Activated naive CD4-positive, alpha-beta T cell treated with anti-CD3 and anti-CD28 coated beads, Interleukin-2, amount 10 ng/mL, durations not matched to agents 7 days and 5 days (primary cell): ENCODE measurements at regions not wholly inside any gene's neighbourhood (a gene's known extent, or its start where the extent isn't known, plus 50 kb on each side); places are given as distances from the start of the nearest gene placed in this dataset.

Experiments used
- CTCF ChIA-PET: fragments of 350-600 bp; sonication (Branson Sonifier 250); formaldehyde crosslinking; loops from one replicate; lab custom pipeline; 2021; ENCODE audit warnings: antibody characterized with exemption; lab: Charles Lee
- DNase-seq: peaks from one replicate; pipeline ENCODE4 v3.0.0-alpha.2; 2020
- H3K27ac Mint-ChIP-seq: one replicate; pipeline ENCODE4 v1.8.0; 2021; ENCODE audit warnings: mild to moderate bottlenecking, moderate library complexity, mixed read lengths
- H3K27me3 Mint-ChIP-seq: one replicate; pipeline ENCODE4 v1.8.0; 2021; ENCODE audit warnings: mild to moderate bottlenecking, mixed read lengths
- H3K36me3 Mint-ChIP-seq: one replicate; pipeline ENCODE4 v1.8.0; 2021; ENCODE audit warnings: mixed read lengths
- H3K4me1 Mint-ChIP-seq: one replicate; pipeline ENCODE4 v1.8.0; 2021; ENCODE audit warnings: mixed read lengths
- H3K4me3 Mint-ChIP-seq: one replicate; pipeline ENCODE4 v1.8.0; 2021; ENCODE audit warnings: mild to moderate bottlenecking, moderate library complexity, mixed read lengths
- H3K9me3 Mint-ChIP-seq: one replicate; pipeline ENCODE4 v1.8.0; 2021; ENCODE audit warnings: mixed read lengths

DNA sequence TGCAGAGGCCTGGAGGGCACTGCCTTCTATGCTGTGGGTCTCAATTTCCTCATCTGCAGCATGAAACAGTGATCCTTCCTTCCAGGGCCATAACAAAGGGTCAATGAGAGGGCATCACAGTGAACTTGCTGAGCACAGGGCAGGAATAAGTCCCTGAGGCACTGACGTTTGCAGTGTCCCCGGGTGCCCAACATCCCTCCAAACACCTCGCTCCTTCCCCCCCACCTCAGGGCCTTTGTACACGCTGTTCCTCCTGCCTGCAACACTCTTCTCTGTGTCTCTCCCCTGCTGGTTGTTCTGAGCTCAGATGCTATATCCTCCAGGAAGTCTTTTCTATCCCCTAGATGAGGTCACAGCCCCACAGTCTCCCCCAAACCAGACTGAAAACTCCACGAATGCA lies 59.7 kb upstream of the TCF20 start:
- CTCF ChIA-PET: interaction anchor here (0.6 to 1.2 kb wide), 2 partner anchors 17 to 19 kb away, joined by 3 read pairs; no protein-coding TSS in a partner anchor
- Mint-ChIP-seq H3K9me3 (no peaks in the 10 kb centered on the region), H3K27me3 (peaks cover 24% of the 10 kb centered on the region), H3K27ac (no peak overlapping the region), H3K4me1 (peaks cover 34% of the 10 kb centered on the region), H3K4me3 (no peak overlapping the region), H3K36me3 (no peaks in the 10 kb centered on the region)
- no peak for DNase-seq

DNA sequence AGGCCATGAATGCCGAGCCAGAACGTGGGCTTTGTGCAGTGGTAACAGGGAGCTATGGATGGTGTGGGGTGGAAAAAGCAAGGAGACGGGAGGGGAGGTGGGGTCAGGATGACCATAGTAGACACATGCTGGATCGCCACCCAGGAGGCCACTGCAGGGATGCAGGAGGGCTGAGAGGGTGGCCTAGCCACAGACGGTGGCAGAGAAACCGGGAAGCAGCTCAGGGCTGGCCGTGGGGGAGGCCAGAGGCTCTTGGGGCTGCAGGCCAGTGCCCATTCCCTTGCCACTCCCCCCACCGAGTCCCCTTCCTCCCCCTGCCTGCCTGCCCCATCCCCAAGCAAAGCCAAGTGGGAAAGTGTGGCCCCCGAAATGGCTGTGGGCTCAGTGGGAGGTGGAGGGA lies 59.1 kb upstream of the TCF20 start:
- Mint-ChIP-seq H3K27me3 (peaks cover 19% of the 10 kb centered on the region), H3K4me3 (no peak overlapping the region), H3K27ac (no peak overlapping the region), H3K4me1 (peaks cover 40% of the 10 kb centered on the region), H3K36me3 (no peaks in the 10 kb centered on the region), H3K9me3 (no peaks in the 10 kb centered on the region)
- no peak for DNase-seq
- CTCF ChIA-PET: interaction anchor here (0.6 to 1.2 kb wide), 2 partner anchors 17 to 20 kb away, joined by 3 read pairs; no protein-coding TSS in a partner anchor

DNA sequence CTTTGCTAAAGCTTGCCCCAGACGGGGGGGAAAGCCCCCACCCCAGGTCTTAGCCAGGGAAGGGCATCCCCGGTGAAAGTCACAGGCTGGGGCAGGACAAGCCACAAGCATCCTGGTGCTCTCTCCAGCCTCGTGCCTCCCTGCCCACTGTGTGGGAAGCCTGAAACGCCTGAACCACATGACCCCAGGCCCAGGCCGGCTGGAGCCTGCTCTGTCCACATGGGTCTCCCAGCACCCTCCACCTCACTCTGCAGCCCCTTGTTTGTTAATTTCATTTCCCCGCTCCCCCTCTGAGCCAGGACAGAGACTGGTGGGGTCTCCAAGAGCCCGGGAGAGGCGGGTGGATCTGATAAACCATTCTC lies 58.3 kb upstream of the TCF20 start:
- Mint-ChIP-seq H3K27ac (no peak overlapping the region), H3K27me3 (peaks cover 19% of the 10 kb centered on the region)
- CTCF ChIA-PET: no interaction called here

DNA sequence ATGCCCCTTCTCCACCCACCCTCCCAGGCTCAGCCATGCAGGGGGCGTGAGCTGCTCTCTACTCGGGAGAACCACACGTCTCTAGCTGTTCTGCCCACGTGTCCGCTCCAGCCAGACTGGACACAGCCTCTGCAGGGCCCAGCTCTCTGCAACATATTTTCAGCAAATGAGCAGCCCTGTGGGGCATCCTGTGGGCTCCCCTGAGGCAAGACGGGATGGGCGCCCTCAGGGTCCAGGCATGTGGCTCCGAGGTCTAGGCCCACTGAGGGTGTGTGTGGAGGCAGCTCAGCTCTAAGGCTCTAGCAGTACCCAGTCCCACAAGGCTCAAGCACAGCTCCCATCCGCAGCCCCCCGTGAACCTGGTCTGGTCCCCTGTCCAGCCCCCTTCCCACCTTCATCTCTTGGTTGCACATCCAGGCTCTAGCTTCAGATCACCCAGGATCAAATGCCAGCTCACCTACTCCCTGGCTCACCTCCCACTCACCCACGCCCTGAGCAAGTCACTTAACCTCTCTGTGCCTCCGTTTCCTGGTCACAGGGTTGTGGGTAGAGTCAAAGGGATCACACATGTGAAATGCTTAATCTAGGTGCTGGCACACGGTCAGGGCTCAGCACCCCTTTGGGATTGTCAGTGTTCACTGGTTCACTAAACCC lies 57.8 kb upstream of the TCF20 start:
- no peak overlapping the region for H3K4me3 Mint-ChIP-seq
- H3K9me3 Mint-ChIP-seq: peaks cover 6% of the 10 kb centered on the region
- no peak overlapping the region for H3K27ac Mint-ChIP-seq
- no peak for DNase-seq
- peaks cover 48% of the 10 kb centered on the region for H3K4me1 Mint-ChIP-seq
- CTCF ChIA-PET: no interaction called here
- H3K36me3 Mint-ChIP-seq: no peaks in the 10 kb centered on the region
- peaks cover 22% of the 10 kb centered on the region for H3K27me3 Mint-ChIP-seq

More for the DNA sequence above, 58.3 kb upstream of the TCF20 start:
- Mint-ChIP-seq H3K4me1 (peaks cover 46% of the 10 kb centered on the region), H3K9me3 (peaks cover 2% of the 10 kb centered on the region), H3K4me3 (no peak overlapping the region), H3K36me3 (no peaks in the 10 kb centered on the region)
- no peak for DNase-seq

DNA sequence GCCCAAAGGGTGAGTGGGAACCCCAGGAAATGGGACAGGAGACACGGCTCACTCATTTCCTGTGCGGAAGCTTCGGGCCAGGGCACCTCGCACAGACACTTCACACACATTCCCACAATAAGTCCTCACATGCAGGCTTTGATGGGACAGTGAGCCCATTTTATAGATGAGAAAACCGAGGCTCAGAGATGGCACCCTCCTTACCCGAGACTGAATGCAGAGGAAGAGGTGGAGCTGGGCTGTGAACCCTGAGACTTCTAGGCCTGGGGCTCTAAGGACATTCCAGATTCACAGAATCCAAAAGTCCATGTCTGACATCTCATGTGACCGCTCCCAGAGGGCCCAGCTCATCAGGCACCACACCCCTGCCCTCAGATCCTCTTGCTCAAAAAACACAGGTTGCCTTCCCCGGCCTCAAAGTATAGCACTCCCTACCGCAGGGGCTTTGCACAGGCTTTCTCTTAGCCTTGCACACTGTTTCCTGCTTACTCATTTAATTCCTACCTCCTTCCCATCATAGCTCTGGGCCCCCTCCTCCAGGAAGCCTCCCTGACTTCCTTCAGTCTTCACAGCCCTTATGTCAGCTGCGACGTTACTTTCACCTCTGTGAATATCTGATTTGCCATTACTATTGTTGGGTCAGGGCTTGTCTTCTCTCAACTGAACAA lies 57.1 kb upstream of the TCF20 start:
- CTCF ChIA-PET: interaction anchor here (0.7 kb wide), 1 partner anchor 44 kb away, joined by 4 read pairs; no protein-coding TSS in a partner anchor
- H3K9me3 Mint-ChIP-seq: peaks cover 6% of the 10 kb centered on the region
- no peak for DNase-seq
- no peaks in the 10 kb centered on the region for H3K36me3 Mint-ChIP-seq
- no peak overlapping the region for H3K27ac Mint-ChIP-seq
- peaks cover 49% of the 10 kb centered on the region for H3K4me1 Mint-ChIP-seq
- no peak overlapping the region for H3K4me3 Mint-ChIP-seq
- H3K27me3 Mint-ChIP-seq: peaks cover 23% of the 10 kb centered on the region

DNA sequence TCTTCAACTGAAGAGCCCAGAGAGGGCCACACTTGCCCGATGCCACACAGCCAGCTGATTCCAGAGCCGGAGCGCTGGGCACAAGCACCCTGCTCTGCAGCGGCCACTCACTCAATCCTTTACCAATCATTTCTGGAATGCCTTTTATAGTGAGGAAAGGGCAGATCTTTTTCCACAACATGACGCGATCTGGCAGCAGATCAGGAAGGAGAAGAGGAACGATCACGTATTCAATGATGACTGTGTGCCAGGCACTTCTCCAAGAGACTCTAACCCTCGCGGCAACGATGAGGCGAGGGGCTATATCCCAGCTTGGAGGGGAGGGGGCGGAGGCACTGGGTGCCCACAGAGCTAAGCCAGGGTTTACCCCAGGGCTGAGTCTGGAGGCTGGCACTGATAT lies 56.3 kb upstream of the TCF20 start:
- Mint-ChIP-seq H3K9me3 (peaks cover 6% of the 10 kb centered on the region), H3K27me3 (peaks cover 20% of the 10 kb centered on the region), H3K36me3 (no peaks in the 10 kb centered on the region), H3K27ac (no peak overlapping the region), H3K4me1 (peaks cover 49% of the 10 kb centered on the region), H3K4me3 (no peak overlapping the region)
- CTCF ChIA-PET: no interaction called here
- no peak for DNase-seq

DNA sequence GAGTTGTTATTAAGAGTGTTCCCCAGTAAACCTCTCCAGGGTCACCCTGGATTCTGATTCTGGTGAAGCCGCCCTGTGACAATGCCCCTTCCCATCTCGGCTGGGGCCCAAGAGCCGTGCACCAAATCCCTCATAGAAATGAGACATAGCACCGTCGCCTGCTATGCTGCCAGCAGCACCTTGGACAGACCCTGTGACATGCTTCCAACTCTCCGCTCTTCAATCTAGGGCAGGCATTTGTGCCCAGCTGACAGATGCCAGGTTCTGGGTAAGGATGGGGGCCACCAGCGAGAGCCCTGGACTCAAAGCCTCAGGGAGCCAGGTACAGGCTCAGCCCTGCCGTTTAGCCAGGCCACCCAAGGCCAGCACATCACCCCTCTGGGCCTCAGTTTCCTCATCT lies 55.8 kb upstream of the TCF20 start:
- CTCF ChIA-PET: no interaction called here
- H3K9me3 Mint-ChIP-seq: peaks cover 6% of the 10 kb centered on the region
- no peak overlapping the region for H3K4me3 Mint-ChIP-seq
- no peak overlapping the region for H3K27ac Mint-ChIP-seq
- H3K36me3 Mint-ChIP-seq: no peaks in the 10 kb centered on the region
- H3K4me1 Mint-ChIP-seq: peaks cover 49% of the 10 kb centered on the region
- H3K27me3 Mint-ChIP-seq: peaks cover 16% of the 10 kb centered on the region
- no peak for DNase-seq

DNA sequence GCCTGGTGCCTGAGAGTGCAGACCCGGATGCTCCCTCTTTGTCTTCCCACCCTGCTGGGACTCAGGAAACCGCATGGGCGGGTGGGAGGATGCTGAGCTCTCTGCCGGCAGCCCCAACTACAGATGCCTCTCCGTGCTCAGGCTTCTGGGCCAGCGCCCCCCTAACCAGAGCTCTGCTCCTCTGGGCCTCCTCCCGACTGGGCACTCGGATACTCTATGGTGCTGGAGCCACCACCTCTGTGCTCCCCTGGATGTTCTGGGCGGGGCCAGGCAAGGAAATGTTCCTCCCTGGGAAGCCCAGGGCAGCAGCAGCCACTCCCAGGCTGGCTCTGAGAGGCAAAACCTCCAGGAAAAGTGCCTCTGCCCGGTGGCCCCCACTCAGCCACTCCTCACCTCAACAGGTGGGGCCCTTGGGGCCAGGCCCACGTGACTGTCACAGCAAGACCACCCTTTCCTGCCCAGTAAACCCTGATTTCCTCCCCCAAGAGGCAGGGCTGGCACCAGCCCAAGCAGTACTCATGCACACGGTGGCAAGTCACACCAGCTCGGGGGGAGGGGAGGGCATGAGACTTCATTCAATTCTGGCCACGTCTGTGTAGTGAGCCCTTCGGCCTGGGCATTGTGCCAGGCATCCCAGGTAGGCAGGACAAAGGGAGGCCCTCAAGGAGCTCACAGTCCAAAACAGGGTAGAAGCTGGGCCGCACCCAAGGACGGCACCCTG lies 54.7 kb upstream of the TCF20 start:
- Mint-ChIP-seq H3K27ac (no peak overlapping the region), H3K4me1 (peaks cover 49% of the 10 kb centered on the region), H3K36me3 (no peaks in the 10 kb centered on the region), H3K9me3 (peaks cover 6% of the 10 kb centered on the region), H3K27me3 (peaks cover 16% of the 10 kb centered on the region), H3K4me3 (no peak overlapping the region)
- CTCF ChIA-PET: no interaction called here
- DNase-seq: peak; percentile 38

DNA sequence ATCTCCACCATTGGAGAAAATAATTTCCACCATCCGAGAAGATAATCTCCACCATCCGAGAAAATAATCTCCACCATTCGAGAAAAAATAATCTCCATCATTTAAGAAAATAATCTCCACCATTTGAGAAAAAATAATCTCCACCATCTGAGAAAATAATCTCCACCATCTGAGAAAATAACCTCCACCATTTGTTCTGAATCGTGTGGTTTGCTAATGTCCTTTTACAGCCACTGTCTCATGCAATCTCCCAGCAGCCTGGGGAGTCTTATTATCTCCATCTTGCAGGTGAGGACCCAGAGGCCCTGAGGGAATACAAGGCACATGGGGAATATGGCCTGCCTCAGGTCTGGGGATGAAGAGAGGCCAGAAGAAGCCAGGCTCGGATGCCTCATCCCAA lies 54.1 kb upstream of the TCF20 start:
- CTCF ChIA-PET: no interaction called here
- H3K36me3 Mint-ChIP-seq: no peaks in the 10 kb centered on the region
- H3K4me3 Mint-ChIP-seq: no peak overlapping the region
- no peak for DNase-seq
- H3K27me3 Mint-ChIP-seq: peaks cover 16% of the 10 kb centered on the region
- no peak overlapping the region for H3K27ac Mint-ChIP-seq
- peaks cover 49% of the 10 kb centered on the region for H3K4me1 Mint-ChIP-seq
- H3K9me3 Mint-ChIP-seq: peaks cover 6% of the 10 kb centered on the region

DNA sequence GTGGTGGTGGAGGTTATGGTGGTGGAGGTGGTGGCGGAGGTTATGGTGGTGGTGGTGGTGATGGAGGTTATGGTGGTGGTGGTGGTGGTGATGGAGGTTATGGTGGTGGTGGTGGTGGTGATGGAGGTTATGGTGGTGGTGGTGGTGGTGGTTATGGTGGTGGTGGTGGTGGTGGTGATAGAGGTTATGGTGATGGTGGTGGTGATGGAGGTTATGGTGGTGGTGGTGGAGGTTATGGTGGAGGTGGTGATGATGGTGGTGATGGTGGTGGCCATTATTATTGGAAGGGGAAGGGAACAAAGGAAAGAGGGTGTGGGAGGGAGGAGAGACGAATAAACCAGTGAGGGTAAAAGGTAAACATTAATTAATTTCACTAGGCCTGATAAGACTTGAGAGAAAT lies 53.5 kb upstream of the TCF20 start:
- no peak overlapping the region for H3K27ac Mint-ChIP-seq
- H3K4me3 Mint-ChIP-seq: no peak overlapping the region
- peaks cover 6% of the 10 kb centered on the region for H3K9me3 Mint-ChIP-seq
- no peaks in the 10 kb centered on the region for H3K36me3 Mint-ChIP-seq
- CTCF ChIA-PET: no interaction called here
- peaks cover 49% of the 10 kb centered on the region for H3K4me1 Mint-ChIP-seq
- peaks cover 16% of the 10 kb centered on the region for H3K27me3 Mint-ChIP-seq
- DNase-seq: no peak

DNA sequence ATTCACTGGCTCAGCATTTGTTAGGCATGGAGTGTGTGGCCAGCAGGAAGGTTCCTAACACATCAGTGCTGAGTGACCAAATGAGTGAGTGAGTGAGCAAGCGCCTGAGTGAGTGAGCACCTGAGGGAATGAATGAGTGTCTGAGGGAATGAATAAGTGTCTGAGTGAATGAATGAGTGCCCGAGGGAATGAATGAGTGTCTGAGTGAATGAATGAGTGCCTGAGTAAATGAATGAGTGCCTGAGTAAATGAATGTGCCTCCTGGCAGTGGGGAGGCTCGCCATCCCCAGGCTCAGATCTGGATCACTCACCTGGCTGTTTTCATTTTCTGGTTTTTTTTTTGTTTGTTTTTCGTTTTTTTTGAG lies 52.1 kb upstream of the TCF20 start:
- peaks cover 12% of the 10 kb centered on the region for H3K27me3 Mint-ChIP-seq
- DNase-seq: no peak
- H3K4me1 Mint-ChIP-seq: peaks cover 38% of the 10 kb centered on the region
- no peaks in the 10 kb centered on the region for H3K36me3 Mint-ChIP-seq
- H3K4me3 Mint-ChIP-seq: no peak overlapping the region
- H3K9me3 Mint-ChIP-seq: peaks cover 6% of the 10 kb centered on the region
- H3K27ac Mint-ChIP-seq: no peak overlapping the region
- CTCF ChIA-PET: no interaction called here

DNA sequence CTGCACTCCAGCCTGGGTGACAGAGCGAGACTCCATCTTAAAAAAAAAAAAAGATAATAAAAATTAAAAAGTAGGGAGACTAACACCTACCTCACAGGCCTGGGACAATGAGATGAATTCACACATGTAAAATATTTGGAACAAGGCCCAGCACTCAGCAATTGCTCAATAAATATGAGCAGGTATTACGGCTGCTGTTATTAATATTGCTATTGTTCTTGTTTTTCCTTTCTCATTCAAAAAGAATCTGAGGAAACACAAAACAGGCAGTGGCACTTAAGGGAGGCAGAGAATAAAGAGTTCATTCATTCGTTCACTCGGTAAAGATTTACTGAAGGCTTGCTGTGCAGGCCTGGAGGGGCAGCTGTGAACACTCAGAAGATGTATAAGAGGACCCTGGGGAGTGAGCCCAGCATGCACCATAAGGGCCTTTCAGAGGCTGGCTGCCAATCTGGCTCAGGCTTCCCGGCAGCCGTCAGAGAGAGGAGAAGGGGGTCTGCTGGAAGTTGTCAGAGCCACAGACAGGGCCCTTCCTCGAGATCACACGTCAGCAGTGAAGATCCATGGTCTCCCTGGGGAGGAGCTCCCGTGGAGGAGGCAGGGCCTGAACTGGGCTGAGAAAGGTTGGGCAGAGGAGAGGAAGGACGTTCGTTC lies 51.6 kb upstream of the TCF20 start:
- H3K9me3 Mint-ChIP-seq: peaks cover 6% of the 10 kb centered on the region
- H3K4me3 Mint-ChIP-seq: no peak overlapping the region
- no peak overlapping the region for H3K27ac Mint-ChIP-seq
- H3K27me3 Mint-ChIP-seq: peaks cover 12% of the 10 kb centered on the region
- CTCF ChIA-PET: no interaction called here
- H3K4me1 Mint-ChIP-seq: peaks cover 36% of the 10 kb centered on the region
- H3K36me3 Mint-ChIP-seq: no peaks in the 10 kb centered on the region
- no peak for DNase-seq

DNA sequence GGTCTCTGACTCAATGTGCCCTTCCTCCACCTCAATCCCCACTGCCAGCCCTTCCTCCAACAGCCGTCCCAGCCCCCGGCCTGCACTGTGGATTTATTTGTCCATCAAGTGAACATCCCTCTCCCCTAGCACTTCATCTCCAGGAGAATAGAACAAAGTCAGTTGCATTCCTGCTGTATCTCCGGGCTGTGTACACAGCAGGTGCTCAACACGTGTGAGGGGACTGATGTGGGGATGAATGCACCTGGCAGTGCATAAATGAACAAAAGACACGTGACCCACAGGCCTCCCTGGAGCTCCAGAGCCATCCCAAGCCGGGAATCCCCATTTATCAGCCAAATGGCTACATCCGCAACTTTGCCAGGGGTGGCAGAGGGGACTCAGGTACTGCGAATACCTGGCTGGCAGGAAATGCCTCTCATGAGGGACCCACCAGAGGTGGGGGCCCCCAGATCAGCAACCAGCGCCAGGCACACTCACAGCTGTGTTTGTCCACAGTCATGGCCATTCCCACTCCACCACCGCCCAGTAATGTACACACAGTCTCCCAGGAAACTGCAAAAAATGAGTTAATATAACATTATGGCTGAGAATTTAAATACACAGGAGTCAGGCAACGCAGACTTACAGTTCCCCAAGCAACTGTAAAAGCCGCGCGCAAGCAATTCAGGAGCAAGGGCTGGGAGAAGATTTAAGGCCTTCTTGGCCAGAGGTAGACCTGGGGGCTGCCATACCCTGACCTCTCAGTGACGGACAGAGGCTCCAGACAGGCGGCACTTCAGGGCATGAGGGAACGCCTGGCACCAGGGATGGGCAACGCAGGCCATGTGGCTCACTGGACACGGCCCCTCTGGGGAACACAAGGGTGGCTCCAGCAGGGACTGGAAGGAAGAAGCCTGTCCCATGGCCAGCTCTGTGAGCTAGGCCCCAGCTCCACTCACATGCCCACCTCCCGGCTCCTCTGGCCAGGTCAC lies 50.3 kb upstream of the TCF20 start:
- H3K27me3 Mint-ChIP-seq: peaks cover 7% of the 10 kb centered on the region
- peaks cover 30% of the 10 kb centered on the region for H3K4me1 Mint-ChIP-seq
- no peak overlapping the region for H3K27ac Mint-ChIP-seq
- no peak overlapping the region for H3K4me3 Mint-ChIP-seq
- CTCF ChIA-PET: no interaction called here
- DNase-seq: no peak
- H3K36me3 Mint-ChIP-seq: no peaks in the 10 kb centered on the region
- H3K9me3 Mint-ChIP-seq: peaks cover 6% of the 10 kb centered on the region
